Central memory CD4-positive, alpha-beta T cell (primary cell): ENCODE measurements at regions not wholly inside any gene's neighbourhood (a gene's known extent, or its start where the extent isn't known, plus 50 kb on each side); places are given as distances from the start of the nearest gene placed in this dataset.

Source experiments
- DNase-seq: peaks from one replicate; pipeline ENCODE4 v3.0.0; 2022

GRCh38 chr9:20111173-20111843 is 322.5 kb upstream of the SLC24A2 start:
- DNase-seq: no peak

GRCh38 chr9:20095430-20096092 is 306.7 kb upstream of the SLC24A2 start:
- no peak for DNase-seq

GRCh38 chr9:20092561-20092960 is 303.7 kb upstream of the SLC24A2 start:
- DNase-seq: no peak

GRCh38 chr9:20087481-20087880 is 298.6 kb upstream of the SLC24A2 start:
- no peak for DNase-seq

- no peak for DNase-seq
Observed at GRCh38 chr9:20085842-20086241, 297.0 kb upstream of the SLC24A2 start.

GRCh38 chr9:20084125-20084524 is 295.3 kb upstream of the SLC24A2 start:
- DNase-seq: no peak

GRCh38 chr9:20083390-20083789 is 294.6 kb upstream of the SLC24A2 start:
- no peak for DNase-seq

GRCh38 chr9:20082831-20083230 is 294.0 kb upstream of the SLC24A2 start:
- DNase-seq: no peak

- no peak for DNase-seq
Observed at GRCh38 chr9:20082406-20082805, 293.6 kb upstream of the SLC24A2 start.

GRCh38 chr9:20078246-20078645 is 289.4 kb upstream of the SLC24A2 start:
- no peak for DNase-seq

- no peak for DNase-seq
Observed at GRCh38 chr9:20074291-20074690, 285.5 kb upstream of the SLC24A2 start.

GRCh38 chr9:20070336-20070735 is 281.5 kb upstream of the SLC24A2 start:
- no peak for DNase-seq

GRCh38 chr9:20065796-20066700 is 277.2 kb upstream of the SLC24A2 start:
- DNase-seq: no peak

GRCh38 chr9:20065046-20065445 is 276.2 kb upstream of the SLC24A2 start:
- no peak for DNase-seq

GRCh38 chr9:20054734-20055133 is 265.9 kb upstream of the SLC24A2 start:
- no peak for DNase-seq

GRCh38 chr9:20048985-20049384 is 260.1 kb upstream of the SLC24A2 start:
- DNase-seq: no peak

GRCh38 chr9:20048437-20048836 is 259.6 kb upstream of the SLC24A2 start:
- no peak for DNase-seq

- no peak for DNase-seq
Observed at GRCh38 chr9:20044686-20045085, 255.8 kb upstream of the SLC24A2 start.

- DNase-seq: peak; percentile 2
Observed at GRCh38 chr9:20043461-20043860, 254.6 kb upstream of the SLC24A2 start.

- peak; percentile 14 for DNase-seq
Observed at GRCh38 chr9:20043035-20043434, 254.2 kb upstream of the SLC24A2 start.

- DNase-seq: no peak
Observed at GRCh38 chr9:20042128-20042711, 253.4 kb upstream of the SLC24A2 start.

- DNase-seq: no peak
Observed at GRCh38 chr9:20041697-20042081, 252.9 kb upstream of the SLC24A2 start.

- no peak for DNase-seq
Observed at GRCh38 chr9:20040991-20041696, 252.3 kb upstream of the SLC24A2 start.
